Activated CD4-positive, alpha-beta T cell treated with anti-CD3 and anti-CD28 coated beads for 36 hours (primary cell): ENCODE measurements at regions not wholly inside any gene's neighbourhood (a gene's known extent, or its start where the extent isn't known, plus 50 kb on each side); places are given as distances from the start of the nearest gene placed in this dataset.
"Not testable (repeated sequence)": the region's sequence is repeated elsewhere in the genome, so short reads cannot be mapped to it uniquely, and the experiment has no call there.

Source experiments
- ATAC-seq: fragments of 200-7000 bp; cut with Tn5 transposase; one replicate; pipeline ENCODE4 v1.10.0; 2021; ENCODE audit warnings: mild to moderate bottlenecking, moderate library complexity
- CTCF ChIA-PET: fragments of 350-600 bp; sonication (Branson Sonifier 250); formaldehyde crosslinking; loops from one replicate; lab custom pipeline; 2021; ENCODE audit warnings: antibody characterized with exemption; lab: Charles Lee
- POLR2A ChIA-PET: fragments of 350-600 bp; sonication (Branson Sonifier 250); formaldehyde crosslinking; loops from one replicate; lab custom pipeline; 2021; ENCODE audit warnings: antibody characterized with exemption, inconsistent platforms; lab: Charles Lee
- DNase-seq: peaks from one replicate; pipeline ENCODE4 v3.0.0-alpha.2; 2020
- H3K27ac Mint-ChIP-seq: one replicate; pipeline ENCODE4 v1.8.0; 2021; ENCODE audit warnings: mixed read lengths
- H3K27me3 Mint-ChIP-seq: one replicate; pipeline ENCODE4 v1.8.0; 2021; ENCODE audit warnings: mixed read lengths
- H3K36me3 Mint-ChIP-seq: one replicate; pipeline ENCODE4 v1.8.0; 2021; ENCODE audit warnings: low read depth, mixed read lengths
- H3K4me1 Mint-ChIP-seq: one replicate; pipeline ENCODE4 v1.8.0; 2021; ENCODE audit warnings: mixed read lengths
- H3K4me3 Mint-ChIP-seq: one replicate; pipeline ENCODE4 v1.8.0; 2021; ENCODE audit warnings: mild to moderate bottlenecking, moderate library complexity, mixed read lengths
- H3K9me3 Mint-ChIP-seq: one replicate; pipeline ENCODE4 v1.8.0; 2021; ENCODE audit warnings: low read depth, mixed read lengths
- intact Hi-C, 2 experiments: fragments of 100-400 bp; cut with DNase I in 1 of 2; cut with micrococcal nuclease in 1 of 2; formaldehyde crosslinking; loops; one replicate each; pipeline versions ENCODE4 v1.14.2 to v1.15.1; 2022 to 2024; cut with DNase I, micrococcal nuclease

DNA sequence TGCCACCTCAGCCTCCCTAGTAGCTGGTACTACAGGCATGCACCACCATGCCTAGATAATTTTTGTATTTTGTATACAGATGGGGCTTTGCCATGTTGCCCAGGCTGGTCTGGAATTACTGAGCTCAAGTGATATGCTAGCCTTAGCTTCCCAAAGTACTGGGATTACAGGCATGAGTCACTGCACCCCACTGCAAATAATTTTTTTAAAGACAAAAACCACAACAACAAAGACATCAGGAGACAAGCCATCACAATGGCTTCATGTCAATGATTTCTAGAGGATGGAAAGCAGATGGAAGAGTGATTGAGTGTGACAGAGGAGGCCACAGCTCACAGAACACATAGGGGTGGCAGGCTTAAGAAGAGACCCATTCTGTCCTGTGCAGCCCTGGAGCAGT, 97.9 kb upstream of the PCSK1 start:
- ChIA-PET POLR2A (no interaction called here), CTCF (interaction anchor here (0.6 to 0.7 kb wide), 4 partner anchors 24 to 238 kb away, joined by 3 read pairs; no protein-coding TSS in a partner anchor)
- Mint-ChIP-seq H3K4me3 (no peak overlapping the region), H3K27ac (no peak overlapping the region), H3K27me3 (no peaks in the 10 kb centered on the region), H3K4me1 (peaks cover 2% of the 10 kb centered on the region), H3K36me3 (no peaks in the 10 kb centered on the region), H3K9me3 (no peaks in the 10 kb centered on the region)
- no peak for ATAC-seq
- no peak for DNase-seq
- intact Hi-C loops: loop anchor here in 1 of 2 experiments (10.0 kb wide), 1 partner anchor 416 kb away; no protein-coding TSS in a partner anchor

DNA sequence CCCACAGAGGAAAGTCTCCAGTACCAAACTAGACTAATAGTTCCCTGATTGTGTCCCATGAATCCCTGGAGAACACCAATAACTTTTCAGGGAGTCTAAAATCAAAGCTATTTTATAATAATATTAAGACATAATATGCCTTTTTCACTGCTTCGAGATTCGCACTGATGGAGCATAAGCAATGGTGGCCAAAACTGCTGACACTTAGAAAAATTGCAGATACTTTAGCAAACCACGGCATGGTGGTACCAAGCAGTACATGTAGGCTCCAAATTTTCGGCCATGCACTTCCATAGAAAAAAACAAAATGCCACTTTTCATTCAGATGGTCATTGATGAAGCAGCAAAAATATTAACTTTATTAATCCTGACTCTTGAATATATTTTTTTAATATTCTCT, 100.3 kb upstream of the PCSK1 start:
- no peak for ATAC-seq
- no peak overlapping the region for H3K27ac Mint-ChIP-seq
- H3K9me3 Mint-ChIP-seq: no peaks in the 10 kb centered on the region
- H3K27me3 Mint-ChIP-seq: no peaks in the 10 kb centered on the region
- no peaks in the 10 kb centered on the region for H3K36me3 Mint-ChIP-seq
- CTCF ChIA-PET: interaction anchor here (0.6 kb wide), 1 partner anchor 29 kb away, joined by 5 read pairs; no protein-coding TSS in a partner anchor
- DNase-seq: no peak
- intact Hi-C loops: loop anchor here in 1 of 2 experiments (10.0 kb wide), 1 partner anchor 419 kb away; no protein-coding TSS in a partner anchor
- H3K4me3 Mint-ChIP-seq: no peak overlapping the region
- POLR2A ChIA-PET: no interaction called here
- H3K4me1 Mint-ChIP-seq: peaks cover 22% of the 10 kb centered on the region

DNA sequence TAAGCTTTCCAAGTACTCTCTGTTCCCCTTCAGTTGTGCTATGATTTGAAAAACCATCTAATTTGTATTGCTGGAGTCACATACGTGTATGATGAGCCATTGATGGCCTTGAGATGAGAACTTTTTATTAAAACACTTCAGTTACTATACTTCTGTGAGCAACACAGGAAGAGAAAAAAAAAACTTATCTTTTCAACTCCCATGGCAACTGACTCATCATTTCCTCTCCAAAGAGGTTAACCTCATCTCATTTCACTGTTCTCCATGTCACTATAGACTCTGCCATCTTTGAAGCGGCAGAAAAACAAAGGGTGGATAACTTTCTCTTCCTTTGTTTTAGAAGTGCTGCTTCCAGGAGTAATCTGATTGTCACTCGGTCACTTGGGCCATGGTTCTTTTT, 104.3 kb upstream of the PCSK1 start:
- H3K36me3 Mint-ChIP-seq: no peaks in the 10 kb centered on the region
- H3K27ac Mint-ChIP-seq: peak overlapping the region; percentile 82
- peaks cover 32% of the 10 kb centered on the region for H3K4me1 Mint-ChIP-seq
- POLR2A ChIA-PET: no interaction called here
- DNase-seq (no peak), ATAC-seq (peak; percentile 86)
- H3K4me3 Mint-ChIP-seq: peak overlapping the region; percentile 1
- intact Hi-C loops: loop anchor here (1.0 to 10.0 kb wide), 8 partner anchors 60 to 890 kb away; partner anchors contain the start of genes RFESD (in 2 of the 2), CAST (in 1 of the 2) and ELL2 (in 1 of the 2)
- H3K27me3 Mint-ChIP-seq: no peaks in the 10 kb centered on the region
- H3K9me3 Mint-ChIP-seq: no peaks in the 10 kb centered on the region
- CTCF ChIA-PET: interaction anchor here (0.8 to 1.2 kb wide), 2 partner anchors 50 to 192 kb away, joined by 3 to 4 read pairs; no protein-coding TSS in a partner anchor

DNA sequence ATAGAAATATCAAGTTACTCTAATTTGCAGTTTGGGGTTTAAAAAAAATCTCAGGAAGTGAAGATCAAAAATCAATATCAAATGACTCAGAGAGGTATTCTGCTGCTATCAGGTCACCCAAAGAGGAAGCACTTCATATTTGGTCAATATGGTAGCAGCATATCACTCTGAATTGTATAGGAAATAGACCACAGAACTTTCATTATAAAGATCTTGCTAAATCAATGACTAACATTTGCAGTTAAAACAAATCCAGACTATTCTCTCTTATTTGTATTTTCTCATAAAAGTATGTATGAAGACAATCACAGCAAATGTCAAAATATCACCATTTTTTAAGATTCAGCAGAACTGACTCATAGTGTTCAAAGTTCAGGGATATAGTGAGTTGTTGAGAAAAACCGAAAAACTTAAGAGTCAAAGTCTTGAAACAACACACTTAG, 105.8 kb upstream of the PCSK1 start:
- Mint-ChIP-seq H3K4me1 (peaks cover 32% of the 10 kb centered on the region), H3K36me3 (no peaks in the 10 kb centered on the region), H3K9me3 (no peaks in the 10 kb centered on the region), H3K27ac (peak overlapping the region; percentile 85), H3K4me3 (peak overlapping the region; percentile 1), H3K27me3 (peaks cover 1% of the 10 kb centered on the region)
- ATAC-seq (peak; percentile 85), DNase-seq (no peak)
- ChIA-PET CTCF (no interaction called here), POLR2A (interaction anchor here (0.6 kb wide), 1 partner anchor 92 kb away, joined by 3 read pairs; no protein-coding TSS in a partner anchor)
- intact Hi-C loops: loop anchor here (2.0 to 10.0 kb wide), 8 partner anchors 58 to 892 kb away; partner anchors contain the start of genes RFESD (in 2 of the 2), CAST (in 1 of the 2) and ELL2 (in 1 of the 2)

- ChIA-PET CTCF (interaction anchor here (1.1 kb wide), 1 partner anchor 18 kb away, joined by 3 read pairs; no protein-coding TSS in a partner anchor), POLR2A (no interaction called here)
- intact Hi-C loops: no loop called here
- ATAC-seq (peak; percentile 61), DNase-seq (no peak)
- no peaks in the 10 kb centered on the region for H3K36me3 Mint-ChIP-seq
- no peaks in the 10 kb centered on the region for H3K4me1 Mint-ChIP-seq
- no peak overlapping the region for H3K4me3 Mint-ChIP-seq
- H3K9me3 Mint-ChIP-seq: no peaks in the 10 kb centered on the region
- peaks cover 6% of the 10 kb centered on the region for H3K27me3 Mint-ChIP-seq
- no peak overlapping the region for H3K27ac Mint-ChIP-seq
Observed at GRCh38 chr5:96546120-96546519, 113.1 kb upstream of the PCSK1 start.

GRCh38 chr5:96547486-96547885, 114.4 kb upstream of the PCSK1 start:
- Mint-ChIP-seq H3K27ac (no peak overlapping the region), H3K4me1 (no peaks in the 10 kb centered on the region), H3K4me3 (no peak overlapping the region), H3K9me3 (no peaks in the 10 kb centered on the region), H3K36me3 (no peaks in the 10 kb centered on the region), H3K27me3 (peaks cover 8% of the 10 kb centered on the region)
- ChIA-PET POLR2A (no interaction called here), CTCF (interaction anchor here (0.7 to 1.1 kb wide), 2 partner anchors 17 to 484 kb away, joined by 3 to 4 read pairs; no protein-coding TSS in a partner anchor)
- no peak for ATAC-seq
- intact Hi-C loops: no loop called here
- DNase-seq: no peak

DNA sequence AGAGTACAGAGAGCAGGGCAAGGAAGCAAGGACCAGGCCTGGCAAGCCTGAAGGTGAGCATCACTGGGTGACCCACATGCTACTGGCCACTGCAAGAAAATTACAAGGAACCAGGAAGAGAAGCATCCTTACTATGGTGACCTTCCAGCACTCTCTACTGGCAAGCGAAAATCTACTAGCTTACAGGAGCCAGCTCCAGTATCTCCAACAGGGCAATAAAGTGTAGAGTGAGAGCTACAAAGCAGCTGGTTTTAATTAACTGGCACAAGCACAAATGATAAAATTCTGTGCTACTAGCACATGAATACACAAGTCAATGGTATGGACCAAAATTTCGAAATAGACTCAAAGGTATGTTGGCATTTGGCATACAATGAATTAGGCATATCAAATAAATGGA, 113.3 kb upstream of the CAST start:
- no peak overlapping the region for H3K4me3 Mint-ChIP-seq
- H3K4me1 Mint-ChIP-seq: no peaks in the 10 kb centered on the region
- no peak overlapping the region for H3K27ac Mint-ChIP-seq
- ChIA-PET POLR2A (no interaction called here), CTCF (no interaction called here)
- no peak for ATAC-seq
- no peak for DNase-seq
- intact Hi-C loops: no loop called here
- no peaks in the 10 kb centered on the region for H3K36me3 Mint-ChIP-seq
- H3K27me3 Mint-ChIP-seq: peaks cover 6% of the 10 kb centered on the region
- H3K9me3 Mint-ChIP-seq: no peaks in the 10 kb centered on the region

DNA sequence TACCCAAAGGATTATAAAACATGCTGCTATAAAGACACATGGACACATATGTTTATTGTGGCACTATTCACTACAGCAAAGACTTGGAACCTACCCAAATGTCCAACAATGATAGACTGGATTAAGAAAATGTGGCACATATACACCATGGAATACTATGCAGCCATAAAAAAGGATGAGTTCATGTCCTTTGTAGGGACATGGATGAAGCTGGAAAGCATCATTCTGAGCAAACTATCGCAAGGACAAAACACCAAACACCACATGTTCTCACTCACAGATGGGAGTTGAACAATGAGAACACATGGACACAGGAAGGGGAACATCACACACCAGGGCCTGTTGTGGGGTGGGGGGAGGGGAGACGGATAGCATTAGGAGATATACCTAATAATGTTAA, 101.3 kb upstream of the CAST start:
- H3K36me3 Mint-ChIP-seq, CTCF ChIA-PET, DNase-seq, ATAC-seq, H3K9me3 Mint-ChIP-seq, H3K4me1 Mint-ChIP-seq, H3K27me3 Mint-ChIP-seq, H3K4me3 Mint-ChIP-seq, H3K27ac Mint-ChIP-seq, POLR2A ChIA-PET: not testable (repeated sequence)
- intact Hi-C loops: loop anchor here in 1 of 2 experiments (5.0 kb wide), 1 partner anchor 549 kb away; no protein-coding TSS in a partner anchor

DNA sequence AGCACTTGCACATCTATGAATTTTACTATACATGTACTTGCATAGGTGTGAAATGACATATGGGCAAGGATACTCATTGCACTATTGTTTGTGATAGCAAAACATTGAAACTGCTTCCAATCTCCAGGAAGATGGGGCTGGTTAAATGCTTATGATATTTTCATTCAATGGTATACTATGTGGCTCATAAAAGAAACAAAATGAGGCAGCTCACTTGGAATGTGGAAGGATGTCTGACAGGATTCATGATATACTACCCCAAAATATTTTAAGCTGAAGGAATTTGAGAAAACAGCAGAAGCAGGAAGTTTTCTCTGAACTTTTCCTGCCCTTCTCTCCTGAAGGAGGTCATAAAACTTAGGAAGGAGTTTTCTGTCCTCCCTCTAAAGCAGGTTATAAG, 99.6 kb upstream of the CAST start:
- H3K36me3 Mint-ChIP-seq: peaks cover 2% of the 10 kb centered on the region
- DNase-seq (no peak), ATAC-seq (no peak)
- ChIA-PET CTCF (interaction anchor here (0.7 kb wide), 1 partner anchor 860 kb away, joined by 3 read pairs; no protein-coding TSS in a partner anchor), POLR2A (no interaction called here)
- no peak overlapping the region for H3K4me3 Mint-ChIP-seq
- peaks cover 12% of the 10 kb centered on the region for H3K4me1 Mint-ChIP-seq
- H3K27me3 Mint-ChIP-seq: peaks cover 5% of the 10 kb centered on the region
- no peaks in the 10 kb centered on the region for H3K9me3 Mint-ChIP-seq
- H3K27ac Mint-ChIP-seq: no peak overlapping the region
- intact Hi-C loops: loop anchor here in 1 of 2 experiments (5.0 kb wide), 1 partner anchor 550 kb away; no protein-coding TSS in a partner anchor

DNA sequence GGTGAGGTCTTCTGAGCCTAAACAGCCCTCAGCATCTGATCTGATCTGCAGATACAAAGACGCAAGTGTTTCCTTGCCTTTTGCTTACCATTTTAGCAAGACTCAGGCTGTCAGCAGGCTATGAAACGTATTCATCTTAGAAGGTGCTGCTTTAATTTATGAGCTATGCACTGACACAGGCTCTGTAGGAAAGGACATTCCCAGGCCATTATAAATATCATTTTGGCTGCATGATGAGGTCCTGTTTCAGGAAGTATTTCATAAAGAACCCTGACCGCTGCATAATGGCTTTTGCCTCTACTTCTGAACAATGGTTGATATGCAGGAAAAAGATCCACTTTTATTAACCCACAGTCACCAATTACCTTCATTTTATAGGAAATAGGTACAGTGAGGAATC, 98.4 kb upstream of the CAST start:
- peaks cover 2% of the 10 kb centered on the region for H3K36me3 Mint-ChIP-seq
- POLR2A ChIA-PET: no interaction called here
- H3K27me3 Mint-ChIP-seq: peaks cover 3% of the 10 kb centered on the region
- H3K27ac Mint-ChIP-seq: no peak overlapping the region
- peaks cover 12% of the 10 kb centered on the region for H3K4me1 Mint-ChIP-seq
- no peaks in the 10 kb centered on the region for H3K9me3 Mint-ChIP-seq
- ATAC-seq: no peak
- CTCF ChIA-PET: interaction anchor here (0.7 to 0.8 kb wide), 2 partner anchors 16 to 33 kb away, joined by 3 to 4 read pairs; no protein-coding TSS in a partner anchor
- DNase-seq: no peak
- H3K4me3 Mint-ChIP-seq: no peak overlapping the region
- intact Hi-C loops: loop anchor here in 1 of 2 experiments (5.0 kb wide), 1 partner anchor 552 kb away; no protein-coding TSS in a partner anchor

DNA sequence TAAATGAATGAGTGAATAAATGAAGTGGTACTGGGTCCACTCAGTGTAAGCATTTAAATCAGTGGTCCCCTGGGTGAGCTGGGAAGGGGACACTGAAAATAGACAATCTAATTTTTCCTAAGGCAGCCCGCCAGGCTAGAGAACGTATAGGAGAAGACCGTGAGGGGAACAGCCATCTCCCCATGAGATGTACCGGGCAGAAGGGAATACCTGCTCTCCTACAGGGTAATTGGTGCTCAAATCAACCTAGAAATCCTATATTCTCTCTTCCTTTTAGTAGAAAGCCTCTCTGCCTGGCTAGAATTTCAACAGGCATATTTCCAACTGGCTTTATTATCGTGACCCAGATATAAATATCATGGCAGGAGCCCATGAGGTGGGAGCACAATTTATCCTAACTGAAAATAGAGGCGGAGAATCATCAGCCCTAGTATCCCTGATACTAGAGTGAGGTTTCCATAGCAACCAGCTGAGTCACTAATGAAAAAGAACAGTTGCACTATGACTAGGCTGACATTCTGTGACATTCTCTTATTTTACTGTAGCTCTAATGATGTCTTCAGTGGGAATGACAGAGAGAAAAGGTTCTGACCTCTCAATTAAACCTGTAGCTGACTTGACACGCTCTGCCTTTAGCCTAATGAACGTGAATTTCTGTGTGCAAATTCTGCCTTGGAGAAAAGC, 96.5 kb upstream of the CAST start:
- ATAC-seq: peak; percentile 68
- Mint-ChIP-seq H3K9me3 (no peaks in the 10 kb centered on the region), H3K4me3 (no peak overlapping the region), H3K27ac (no peak overlapping the region), H3K36me3 (peaks cover 2% of the 10 kb centered on the region), H3K27me3 (peaks cover 5% of the 10 kb centered on the region), H3K4me1 (peaks cover 12% of the 10 kb centered on the region)
- no peak for DNase-seq
- intact Hi-C loops: no loop called here
- ChIA-PET POLR2A (no interaction called here), CTCF (interaction anchor here (0.8 to 1.0 kb wide), 2 partner anchors 28 to 476 kb away, joined by 3 read pairs; no protein-coding TSS in a partner anchor)
